ENCODE measurements at regions not wholly inside any gene's neighbourhood (a gene's known extent, or its start where the extent isn't known, plus 50 kb on each side); places are given as distances from the start of the nearest gene placed in this dataset.

- TF ChIP-seq POLR2A (IDR thresholded peaks at IDR 0.05) (no peak), CTCF (IDR thresholded peaks at IDR 0.05) (no peak)
These were observed 50.9 kb downstream of the TNP1 start for GRCh38 chr2:216808805-216809425.

All from lower leg skin (tissue), 3 donors.